HL-60 (cell line): ENCODE measurements at regions not wholly inside any gene's neighbourhood (a gene's known extent, or its start where the extent isn't known, plus 50 kb on each side); places are given as distances from the start of the nearest gene placed in this dataset.

Experiments used
- DNase-seq, 2 experiments: peaks; one replicate each; pipeline ENCODE4 v3.0.0-alpha.2; 2010 to 2020; ENCODE audit warnings: low read depth in 1 of 2, low spot score in 1 of 2
- H3K27ac ChIP-seq: fragments of 250-450 bp; sonication (Bioruptor Pico); replicated peaks from 2 replicates; pipeline ENCODE4 v1.5.1; 2020; ENCODE audit warnings: mild to moderate bottlenecking, moderate library complexity
- H3K27me3 ChIP-seq: fragments of 250-450 bp; sonication (Bioruptor Pico); 2 replicates; pipeline ENCODE4 v1.5.1; 2021; ENCODE audit warnings: mild to moderate bottlenecking, moderate library complexity; ENCODE audit not compliant: insufficient read depth, poor library complexity, severe bottlenecking
- H3K4me3 ChIP-seq: replicated peaks from 2 replicates; pipeline ENCODE4 v1.5.1; 2011; ENCODE audit warnings: mild to moderate bottlenecking, control low read depth, low read length; ENCODE audit not compliant: insufficient read depth
- CTCF ChIP-seq: IDR thresholded peaks from one replicate; pipeline ENCODE4 v1.5.1; 2011; ENCODE audit warnings: low read length, control low read depth, inconsistent platforms; ENCODE audit not compliant: insufficient read depth
- GABPA ChIP-seq: IDR thresholded peaks from 2 replicates; pipeline ENCODE4 v1.6.1; 2012; ENCODE audit warnings: low read depth
- POLR2AphosphoS5 ChIP-seq: IDR thresholded peaks from 2 replicates; pipeline ENCODE4 v1.6.1; 2012; ENCODE audit warnings: low read depth
- SPI1 ChIP-seq: IDR thresholded peaks from 2 replicates; pipeline ENCODE4 v1.6.1; 2012; ENCODE audit warnings: low read depth, mild to moderate bottlenecking, borderline replicate concordance
- TF ChIP-seq, protein P1 (sequence below): IDR thresholded peaks from 2 replicates; pipeline ENCODE4 v1.6.1; 2012; ENCODE audit warnings: low read depth; ENCODE audit not compliant: insufficient replicate concordance

GRCh38 chr2:217444932-217445331 is 557.9 kb downstream of the TNS1 start:
- no peak for TF ChIP-seq POLR2AphosphoS5
- TF ChIP-seq GABPA = no peak
- no peak for TF ChIP-seq SPI1
- TF ChIP-seq, protein P1, sequence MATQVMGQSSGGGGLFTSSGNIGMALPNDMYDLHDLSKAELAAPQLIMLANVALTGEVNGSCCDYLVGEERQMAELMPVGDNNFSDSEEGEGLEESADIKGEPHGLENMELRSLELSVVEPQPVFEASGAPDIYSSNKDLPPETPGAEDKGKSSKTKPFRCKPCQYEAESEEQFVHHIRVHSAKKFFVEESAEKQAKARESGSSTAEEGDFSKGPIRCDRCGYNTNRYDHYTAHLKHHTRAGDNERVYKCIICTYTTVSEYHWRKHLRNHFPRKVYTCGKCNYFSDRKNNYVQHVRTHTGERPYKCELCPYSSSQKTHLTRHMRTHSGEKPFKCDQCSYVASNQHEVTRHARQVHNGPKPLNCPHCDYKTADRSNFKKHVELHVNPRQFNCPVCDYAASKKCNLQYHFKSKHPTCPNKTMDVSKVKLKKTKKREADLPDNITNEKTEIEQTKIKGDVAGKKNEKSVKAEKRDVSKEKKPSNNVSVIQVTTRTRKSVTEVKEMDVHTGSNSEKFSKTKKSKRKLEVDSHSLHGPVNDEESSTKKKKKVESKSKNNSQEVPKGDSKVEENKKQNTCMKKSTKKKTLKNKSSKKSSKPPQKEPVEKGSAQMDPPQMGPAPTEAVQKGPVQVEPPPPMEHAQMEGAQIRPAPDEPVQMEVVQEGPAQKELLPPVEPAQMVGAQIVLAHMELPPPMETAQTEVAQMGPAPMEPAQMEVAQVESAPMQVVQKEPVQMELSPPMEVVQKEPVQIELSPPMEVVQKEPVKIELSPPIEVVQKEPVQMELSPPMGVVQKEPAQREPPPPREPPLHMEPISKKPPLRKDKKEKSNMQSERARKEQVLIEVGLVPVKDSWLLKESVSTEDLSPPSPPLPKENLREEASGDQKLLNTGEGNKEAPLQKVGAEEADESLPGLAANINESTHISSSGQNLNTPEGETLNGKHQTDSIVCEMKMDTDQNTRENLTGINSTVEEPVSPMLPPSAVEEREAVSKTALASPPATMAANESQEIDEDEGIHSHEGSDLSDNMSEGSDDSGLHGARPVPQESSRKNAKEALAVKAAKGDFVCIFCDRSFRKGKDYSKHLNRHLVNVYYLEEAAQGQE = no peak
- TF ChIP-seq CTCF = no peak
- no peak overlapping the region for H3K27ac ChIP-seq
- no peaks in the 10 kb centered on the region for H3K27me3 ChIP-seq
- H3K4me3 ChIP-seq = no peak overlapping the region
- DNase-seq = no peak

- no peak overlapping the region for H3K27ac ChIP-seq
- no peak overlapping the region for H3K4me3 ChIP-seq
- no peaks in the 10 kb centered on the region for H3K27me3 ChIP-seq
- DNase-seq = no peak
- no peak for TF ChIP-seq POLR2AphosphoS5
Observed at GRCh38 chr2:217444509-217444908, 558.3 kb downstream of the TNS1 start.

DNA sequence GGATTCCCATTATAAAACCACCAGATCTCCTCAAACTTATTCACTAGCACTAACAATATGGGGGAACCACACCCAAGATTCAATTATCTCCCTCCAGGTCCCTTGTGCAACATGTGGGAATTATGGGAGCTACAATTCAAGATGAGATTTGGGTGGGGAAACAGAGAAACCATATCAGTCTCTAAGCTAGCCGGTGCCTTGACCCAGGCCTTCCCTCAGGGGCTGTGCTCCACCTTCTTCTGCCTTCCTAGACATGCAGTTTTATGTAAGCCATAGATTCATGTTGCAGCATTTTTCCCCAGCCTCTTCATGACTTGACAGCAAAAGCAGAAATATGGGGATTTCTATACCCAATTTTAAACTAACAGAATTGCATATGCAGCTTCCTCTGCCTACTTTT is 559.2 kb downstream of the TNS1 start:
- TF ChIP-seq GABPA (no peak), CTCF (no peak), SPI1 (no peak), POLR2AphosphoS5 (no peak)
- TF ChIP-seq, protein P1 = no peak
- H3K4me3 ChIP-seq = no peak overlapping the region
- no peak overlapping the region for H3K27ac ChIP-seq
- no peaks in the 10 kb centered on the region for H3K27me3 ChIP-seq
- DNase-seq = no peak

DNA sequence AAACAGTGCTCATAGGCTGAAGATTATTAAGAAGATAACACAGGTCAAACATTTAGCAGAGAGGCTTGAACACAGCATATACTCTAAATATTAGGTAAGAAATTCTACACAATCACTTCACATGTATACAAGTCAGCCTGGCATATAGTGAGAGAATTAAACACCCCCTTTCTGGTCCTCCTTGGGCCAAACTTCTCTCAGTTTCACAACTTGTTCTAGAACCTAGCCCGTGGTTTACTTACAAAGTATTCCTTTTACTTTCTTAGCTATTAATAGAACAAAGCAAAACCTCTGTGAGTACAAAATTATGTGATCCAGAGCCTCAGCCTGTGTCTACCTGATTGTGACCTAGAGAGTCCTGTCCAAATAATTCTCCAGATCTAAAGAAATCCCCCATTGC is 562.8 kb downstream of the TNS1 start:
- Histone ChIP-seq H3K4me3 (no peak overlapping the region), H3K27me3 (no peaks in the 10 kb centered on the region), H3K27ac (no peak overlapping the region)
- no peak for TF ChIP-seq CTCF
- TF ChIP-seq POLR2AphosphoS5 = no peak
- no peak for TF ChIP-seq SPI1
- TF ChIP-seq GABPA = no peak
- TF ChIP-seq, protein P1 = no peak
- DNase-seq = no peak
